Stimulated activated CD4-positive, alpha-beta T cell treated with anti-CD3 and anti-CD28 coated beads, Interleukin-1b, Interleukin-23, amount 100 ng/mL, for 48 hours (primary cell): ENCODE measurements at regions not wholly inside any gene's neighbourhood (a gene's known extent, or its start where the extent isn't known, plus 50 kb on each side); places are given as distances from the start of the nearest gene placed in this dataset.

Experiments
- DNase-seq: peaks from one replicate; pipeline ENCODE4 v3.0.0-alpha.2; 2020

GRCh38 chr2:146918280-146918679, 926.5 kb upstream of the ACVR2A start:
- DNase-seq = no peak

GRCh38 chr2:146917431-146918042, 927.3 kb upstream of the ACVR2A start:
- DNase-seq = no peak

GRCh38 chr2:146916914-146917313, 927.9 kb upstream of the ACVR2A start:
- no peak for DNase-seq

- DNase-seq = no peak
Measured at GRCh38 chr2:146913476-146913875, 931.4 kb upstream of the ACVR2A start.

- no peak for DNase-seq
Measured at GRCh38 chr2:146912536-146912935, 932.3 kb upstream of the ACVR2A start.

- DNase-seq = no peak
Measured at GRCh38 chr2:146908776-146909175, 936.1 kb upstream of the ACVR2A start.

GRCh38 chr2:146898083-146898482, 946.7 kb upstream of the ACVR2A start:
- DNase-seq = no peak

- DNase-seq = no peak
Measured at GRCh38 chr2:146894514-146894913, 950.3 kb upstream of the ACVR2A start.

- no peak for DNase-seq
Measured at GRCh38 chr2:146893500-146894041, 951.3 kb upstream of the ACVR2A start.

- DNase-seq = no peak
Measured at GRCh38 chr2:146890491-146890890, 954.3 kb upstream of the ACVR2A start.

- DNase-seq = no peak
Measured at GRCh38 chr2:146879882-146880281, 964.9 kb upstream of the ACVR2A start.

GRCh38 chr2:146874260-146874658, 970.6 kb upstream of the ACVR2A start:
- DNase-seq = no peak

GRCh38 chr2:146873646-146874259, 971.1 kb upstream of the ACVR2A start:
- no peak for DNase-seq

GRCh38 chr2:146873056-146873455, 971.8 kb upstream of the ACVR2A start:
- DNase-seq = no peak

- no peak for DNase-seq
Measured at GRCh38 chr2:146870691-146871090, 974.1 kb upstream of the ACVR2A start.

- DNase-seq = no peak
Measured at GRCh38 chr2:146869328-146869727, 975.5 kb upstream of the ACVR2A start.

- DNase-seq = no peak
Measured at GRCh38 chr2:146868051-146868450, 976.8 kb upstream of the ACVR2A start.

GRCh38 chr2:146867477-146867986, 977.3 kb upstream of the ACVR2A start:
- DNase-seq = no peak

- no peak for DNase-seq
Measured at GRCh38 chr2:146853741-146854444, 990.9 kb upstream of the ACVR2A start.

- DNase-seq = no peak
Measured at GRCh38 chr2:146852661-146853060, 992.2 kb upstream of the ACVR2A start.

- no peak for DNase-seq
Measured at GRCh38 chr2:146850746-146851145, 994.1 kb upstream of the ACVR2A start.

GRCh38 chr2:146847846-146848245, 997.0 kb upstream of the ACVR2A start:
- DNase-seq = no peak

- DNase-seq = no peak
Measured at GRCh38 chr2:146844226-146844990, 1000.4 kb upstream of the ACVR2A start.
